ENCODE measurements at regions not wholly inside any gene's neighbourhood (a gene's known extent, or its start where the extent isn't known, plus 50 kb on each side); places are given as distances from the start of the nearest gene placed in this dataset.

DNA sequence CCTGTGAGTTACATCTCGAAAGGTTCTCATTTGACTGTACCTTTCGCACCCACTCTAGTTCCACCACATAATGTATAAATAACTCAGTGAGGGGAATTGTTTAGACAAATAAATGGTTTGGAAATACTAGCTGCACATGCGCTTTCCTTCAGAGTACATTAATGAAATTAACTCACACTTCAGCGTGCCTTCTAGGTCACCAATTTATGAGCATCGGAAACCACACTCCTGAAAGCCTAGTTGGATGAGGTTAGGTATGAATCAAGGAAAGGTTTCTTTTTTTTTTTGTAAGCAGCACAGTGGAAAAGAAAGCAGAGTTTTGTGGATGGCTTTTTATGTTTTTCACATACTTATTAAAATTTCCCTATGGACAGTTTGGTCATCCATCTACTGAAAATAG lies 247.8 kb upstream of the TCF21 start:
- H3K4me3 ChIP-seq = no peak overlapping the region
- no peak for DNase-seq
- no peak overlapping the region for H3K27ac ChIP-seq
- TF ChIP-seq CTCF (IDR thresholded peaks at IDR 0.05) (no peak), POLR2A (IDR thresholded peaks at IDR 0.05) (no peak), POLR2AphosphoS5 (IDR thresholded peaks at IDR 0.05) (no peak), EP300 (IDR thresholded peaks at IDR 0.05) (no peak)
- intact Hi-C loops (cut with DNase I) = no loop called here
- peaks cover 0 to 5% (median 0%) of the 10 kb centered on the region in 4 donors for H3K9me3 ChIP-seq
- H3K27me3 ChIP-seq = no peaks in the 10 kb centered on the region
- 85 to 91% methylated on average over 5 of the region's 5 CpGs for whole genome bisulfite sequencing, 2 donors
- H3K4me1 ChIP-seq = peaks cover 0 to 23% (median 11%) of the 10 kb centered on the region in 4 donors
- no peaks in the 10 kb centered on the region for H3K36me3 ChIP-seq

DNA sequence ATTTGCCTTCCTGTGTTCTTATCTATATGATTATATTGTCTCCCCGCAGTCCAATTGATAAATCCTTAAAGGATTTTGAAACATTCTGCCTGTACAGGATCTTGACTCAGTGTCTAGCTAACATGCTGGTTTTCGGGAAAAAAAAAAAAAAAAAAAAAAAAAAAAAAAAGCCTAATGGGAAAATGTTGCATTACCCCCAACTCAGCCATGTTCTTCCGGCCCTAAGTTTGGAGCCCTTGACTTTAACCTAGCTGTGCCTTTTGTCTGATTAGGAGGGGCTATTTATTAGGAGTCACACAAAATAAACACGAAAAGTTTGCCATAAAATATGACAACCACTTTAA lies 244.4 kb upstream of the TCF21 start:
- peaks cover 0 to 3% (median 0%) of the 10 kb centered on the region in 3 donors for H3K27me3 ChIP-seq
- H3K36me3 ChIP-seq = no peaks in the 10 kb centered on the region
- H3K4me3 ChIP-seq = no peak overlapping the region
- H3K27ac ChIP-seq = peak overlapping the region in 1 of 4 donors; percentile 48
- DNase-seq = no peak
- no peaks in the 10 kb centered on the region for H3K9me3 ChIP-seq
- 58 to 65% methylated on average over 4 of the region's 4 CpGs for WGBS, 2 donors
- TF ChIP-seq POLR2AphosphoS5 (IDR thresholded peaks at IDR 0.05) = no peak
- peaks cover 0 to 18% (median 3%) of the 10 kb centered on the region in 4 donors for H3K4me1 ChIP-seq
- intact Hi-C loops (cut with DNase I) = no loop called here

GRCh38 chr6:133644892-133645619 lies 243.9 kb upstream of the TCF21 start:
- Histone ChIP-seq H3K36me3 (no peaks in the 10 kb centered on the region), H3K27me3 (peaks cover 0 to 3% (median 0%) of the 10 kb centered on the region in 3 donors), H3K27ac (peak overlapping the region in 2 of 4 donors; percentile 37 to 48), H3K4me1 (peaks cover 0 to 18% (median 3%) of the 10 kb centered on the region in 4 donors), H3K4me3 (no peak overlapping the region), H3K9me3 (no peaks in the 10 kb centered on the region)
- intact Hi-C loops (cut with DNase I) = no loop called here
- TF ChIP-seq POLR2A (IDR thresholded peaks at IDR 0.05) (no peak), POLR2AphosphoS5 (IDR thresholded peaks at IDR 0.05) (no peak)
- WGBS, 2 donors = 31 to 52% methylated on average over 5 of the region's 5 CpGs
- no peak for DNase-seq

- intact Hi-C loops (cut with DNase I) = no loop called here
- TF ChIP-seq EP300 (IDR thresholded peaks at IDR 0.05) = peak in 1 of 4 donors; percentile 3
- TF ChIP-seq POLR2AphosphoS5 (IDR thresholded peaks at IDR 0.05) = no peak
- TF ChIP-seq CTCF (IDR thresholded peaks at IDR 0.05) = no peak
- TF ChIP-seq POLR2A (IDR thresholded peaks at IDR 0.05) = no peak
- no peak for DNase-seq
- Histone ChIP-seq H3K27ac (peak overlapping the region in 2 of 4 donors; percentile 21 to 37), H3K27me3 (peaks cover 0 to 3% (median 0%) of the 10 kb centered on the region in 3 donors), H3K4me1 (peaks cover 0 to 18% (median 3%) of the 10 kb centered on the region in 4 donors), H3K4me3 (no peak overlapping the region), H3K36me3 (no peaks in the 10 kb centered on the region), H3K9me3 (no peaks in the 10 kb centered on the region)
- WGBS, 2 donors = 54 to 61% methylated on average over 4 of the region's 4 CpGs
Measured at GRCh38 chr6:133645966-133646740, 242.8 kb upstream of the TCF21 start.

- no peak for DNase-seq
- no peak for TF ChIP-seq POLR2A (IDR thresholded peaks at IDR 0.05)
- no peak overlapping the region for H3K4me3 ChIP-seq
- H3K4me1 ChIP-seq = peaks cover 0 to 18% (median 3%) of the 10 kb centered on the region in 4 donors
- intact Hi-C loops (cut with DNase I) = no loop called here
- H3K27ac ChIP-seq = no peak overlapping the region
- WGBS, 2 donors = 69 to 86% methylated on average over 2 of the region's 2 CpGs
- H3K9me3 ChIP-seq = no peaks in the 10 kb centered on the region
- H3K36me3 ChIP-seq = no peaks in the 10 kb centered on the region
- peaks cover 0 to 3% (median 0%) of the 10 kb centered on the region in 3 donors for H3K27me3 ChIP-seq
Measured at GRCh38 chr6:133648581-133648980, 240.3 kb upstream of the TCF21 start.

DNA sequence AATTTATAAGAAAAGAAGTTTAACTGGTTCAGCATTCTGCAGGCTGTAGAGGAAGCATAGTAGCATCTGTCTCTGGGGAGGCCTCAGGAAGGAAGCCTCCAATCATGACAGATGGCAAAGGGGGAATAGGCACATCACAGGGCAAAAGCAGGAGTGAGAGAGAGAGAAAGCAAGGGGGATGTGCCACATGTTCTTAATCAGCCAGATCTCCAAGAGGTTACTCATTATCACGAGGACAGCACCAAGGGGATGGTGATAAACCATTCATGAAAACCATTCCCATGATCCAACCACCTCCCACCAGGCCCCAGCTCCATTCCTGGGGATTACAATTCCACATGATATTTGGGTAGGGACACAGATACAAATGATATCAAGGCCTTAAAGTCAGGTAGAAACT lies 217.5 kb upstream of the TCF21 start:
- peaks cover 0 to 6% (median 0%) of the 10 kb centered on the region in 3 donors for H3K27me3 ChIP-seq
- no peak overlapping the region for H3K4me3 ChIP-seq
- no peaks in the 10 kb centered on the region for H3K4me1 ChIP-seq
- no peak overlapping the region for H3K27ac ChIP-seq
- DNase-seq = no peak
- no peak for TF ChIP-seq POLR2A (IDR thresholded peaks at IDR 0.05)
- TF ChIP-seq EP300 (IDR thresholded peaks at IDR 0.05) = no peak
- TF ChIP-seq POLR2AphosphoS5 (IDR thresholded peaks at IDR 0.05) = no peak
- TF ChIP-seq CTCF (IDR thresholded peaks at IDR 0.05) = no peak
- H3K36me3 ChIP-seq = no peaks in the 10 kb centered on the region
- no peaks in the 10 kb centered on the region for H3K9me3 ChIP-seq
- intact Hi-C loops (cut with DNase I) = no loop called here
- WGBS, 2 donors = 40 to 54% methylated on average over 1 of the region's 1 CpG

Data from sigmoid colon (tissue), 6 donors.